Sigmoid colon (tissue), 4 donors: ENCODE measurements at regions not wholly inside any gene's neighbourhood (a gene's known extent, or its start where the extent isn't known, plus 50 kb on each side); places are given as distances from the start of the nearest gene placed in this dataset.

Experiments used
- CTCF ChIP-seq, 4 experiments: fragments of 450-650 bp in 3 of 4; fragments of 200-600 bp in 1 of 4; IDR thresholded peaks; one replicate each; pipeline ENCODE4 v1.5.1; 2016 to 2019; ENCODE audit warnings: antibody characterized with exemption in 4 of 4, mild to moderate bottlenecking in 3 of 4, moderate library complexity in 2 of 4
- EP300 ChIP-seq, 4 donors: sonication (generic); formaldehyde crosslinking; IDR thresholded peaks; one replicate each; pipeline ENCODE4 v1.6.1; 2017; ENCODE audit warnings: antibody characterized with exemption in 4 of 4
- POLR2A ChIP-seq, 2 donors: fragments of 450-650 bp; IDR thresholded peaks; one replicate each; pipeline ENCODE4 v1.6.1; 2016; ENCODE audit warnings: antibody characterized with exemption in 2 of 2, mild to moderate bottlenecking in 2 of 2, moderate library complexity in 2 of 2
- POLR2AphosphoS5 ChIP-seq, 4 donors: sonication (generic); formaldehyde crosslinking; IDR thresholded peaks; one replicate each; pipeline ENCODE4 v1.6.1; 2017; ENCODE audit warnings: antibody characterized with exemption in 4 of 4

GRCh38 chr3:161571951-161572350, 75.3 kb downstream of the OTOL1 start:
- TF ChIP-seq CTCF (IDR thresholded peaks at IDR 0.05) (no peak), POLR2AphosphoS5 (IDR thresholded peaks at IDR 0.05) (no peak), POLR2A (IDR thresholded peaks at IDR 0.05) (no peak), EP300 (IDR thresholded peaks at IDR 0.05) (no peak)
